Breast epithelium (tissue), 3 donors: ENCODE measurements at regions not wholly inside any gene's neighbourhood (a gene's known extent, or its start where the extent isn't known, plus 50 kb on each side); places are given as distances from the start of the nearest gene placed in this dataset.

Source experiments
- POLR2A ChIP-seq: fragments of 450-650 bp; IDR thresholded peaks from one replicate; pipeline ENCODE4 v1.6.1; 2016; ENCODE audit warnings: antibody characterized with exemption, mild to moderate bottlenecking, moderate library complexity
- POLR2AphosphoS5 ChIP-seq, 3 donors: sonication (generic); formaldehyde crosslinking; IDR thresholded peaks; one replicate each; pipeline ENCODE4 v1.6.1; 2017; ENCODE audit warnings: antibody characterized with exemption in 3 of 3
- TF ChIP-seq, protein P1 (sequence below), 3 donors: fragments of 450-650 bp; IDR thresholded peaks; one replicate each; pipeline ENCODE4 v1.5.1; 2016 to 2017; ENCODE audit warnings: antibody characterized with exemption in 3 of 3, mild to moderate bottlenecking in 3 of 3, moderate library complexity in 3 of 3

DNA sequence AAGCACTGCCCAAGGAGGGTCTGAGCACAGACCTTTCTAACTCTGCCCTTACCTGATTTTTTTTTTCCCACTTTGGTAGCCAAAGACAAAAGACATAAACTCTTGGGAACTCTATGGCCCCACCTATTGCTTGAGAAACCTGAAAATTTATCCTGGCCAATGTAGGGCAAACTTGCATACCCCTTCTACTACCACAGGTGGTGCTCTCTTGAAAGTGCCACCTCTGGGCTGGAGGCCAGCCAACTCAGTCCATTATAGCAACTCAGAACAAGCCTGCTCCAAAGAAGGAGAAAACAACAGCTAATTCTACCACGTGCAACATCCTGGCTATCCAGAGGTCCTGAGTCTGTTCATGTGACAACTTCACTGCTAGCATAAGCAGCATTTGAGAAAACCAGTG is 55.7 kb upstream of the ABCD2 start:
- TF ChIP-seq, protein P1, sequence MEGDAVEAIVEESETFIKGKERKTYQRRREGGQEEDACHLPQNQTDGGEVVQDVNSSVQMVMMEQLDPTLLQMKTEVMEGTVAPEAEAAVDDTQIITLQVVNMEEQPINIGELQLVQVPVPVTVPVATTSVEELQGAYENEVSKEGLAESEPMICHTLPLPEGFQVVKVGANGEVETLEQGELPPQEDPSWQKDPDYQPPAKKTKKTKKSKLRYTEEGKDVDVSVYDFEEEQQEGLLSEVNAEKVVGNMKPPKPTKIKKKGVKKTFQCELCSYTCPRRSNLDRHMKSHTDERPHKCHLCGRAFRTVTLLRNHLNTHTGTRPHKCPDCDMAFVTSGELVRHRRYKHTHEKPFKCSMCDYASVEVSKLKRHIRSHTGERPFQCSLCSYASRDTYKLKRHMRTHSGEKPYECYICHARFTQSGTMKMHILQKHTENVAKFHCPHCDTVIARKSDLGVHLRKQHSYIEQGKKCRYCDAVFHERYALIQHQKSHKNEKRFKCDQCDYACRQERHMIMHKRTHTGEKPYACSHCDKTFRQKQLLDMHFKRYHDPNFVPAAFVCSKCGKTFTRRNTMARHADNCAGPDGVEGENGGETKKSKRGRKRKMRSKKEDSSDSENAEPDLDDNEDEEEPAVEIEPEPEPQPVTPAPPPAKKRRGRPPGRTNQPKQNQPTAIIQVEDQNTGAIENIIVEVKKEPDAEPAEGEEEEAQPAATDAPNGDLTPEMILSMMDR (IDR thresholded peaks at IDR 0.05): no peak
- no peak for TF ChIP-seq POLR2A
- no peak for TF ChIP-seq POLR2AphosphoS5 (IDR thresholded peaks at IDR 0.05)
